ENCODE measurements at regions not wholly inside any gene's neighbourhood (a gene's known extent, or its start where the extent isn't known, plus 50 kb on each side); places are given as distances from the start of the nearest gene placed in this dataset.

GRCh38 chr12:73307260-73307659 lies 1035.1 kb downstream of the TRHDE start:
- no peak for TF ChIP-seq CTCF (IDR thresholded peaks at IDR 0.05)
- TF ChIP-seq ZFX (IDR thresholded peaks at IDR 0.05; ENCODE audit: borderline replicate concordance): no peak
